Dendritic cell treated with granulocyte-macrophage colony-stimulating factor and Interleukin-4, amounts not matched to agents 40 ng/mL and 50 ng/mL, for 4 days (primary cell): ENCODE measurements at regions not wholly inside any gene's neighbourhood (a gene's known extent, or its start where the extent isn't known, plus 50 kb on each side); places are given as distances from the start of the nearest gene placed in this dataset.

Source experiments
- H3K27ac Mint-ChIP-seq: one replicate; pipeline ENCODE4 v1.8.0; 2022; ENCODE audit warnings: mild to moderate bottlenecking, mixed read lengths
- H3K27me3 Mint-ChIP-seq: one replicate; pipeline ENCODE4 v1.8.0; 2022; ENCODE audit warnings: mild to moderate bottlenecking, mixed read lengths
- H3K36me3 Mint-ChIP-seq: one replicate; pipeline ENCODE4 v1.8.0; 2022; ENCODE audit warnings: low read depth, mixed read lengths
- H3K4me1 Mint-ChIP-seq: one replicate; pipeline ENCODE4 v1.8.0; 2022; ENCODE audit warnings: low read depth, mixed read lengths
- H3K4me3 Mint-ChIP-seq: one replicate; pipeline ENCODE4 v1.8.0; 2022; ENCODE audit warnings: mild to moderate bottlenecking, moderate library complexity, mixed read lengths
- H3K9me3 Mint-ChIP-seq: one replicate; pipeline ENCODE4 v1.8.0; 2022; ENCODE audit warnings: mixed read lengths
- intact Hi-C: fragments of 100-400 bp; cut with micrococcal nuclease; formaldehyde crosslinking; loops from one replicate; pipeline ENCODE4 v1.15.0; 2022

GRCh38 chr4:177547985-177548384 lies 105.7 kb upstream of the AGA start:
- no peaks in the 10 kb centered on the region for H3K27me3 Mint-ChIP-seq
- no peak overlapping the region for H3K4me3 Mint-ChIP-seq
- no peaks in the 10 kb centered on the region for H3K9me3 Mint-ChIP-seq
- intact Hi-C loops = no loop called here
- no peaks in the 10 kb centered on the region for H3K36me3 Mint-ChIP-seq
- H3K4me1 Mint-ChIP-seq = no peaks in the 10 kb centered on the region
- H3K27ac Mint-ChIP-seq = no peak overlapping the region

GRCh38 chr4:177555007-177555574 lies 112.9 kb upstream of the AGA start:
- H3K27ac Mint-ChIP-seq = no peak overlapping the region
- H3K27me3 Mint-ChIP-seq = no peaks in the 10 kb centered on the region
- intact Hi-C loops = no loop called here
- no peaks in the 10 kb centered on the region for H3K4me1 Mint-ChIP-seq
- H3K36me3 Mint-ChIP-seq = no peaks in the 10 kb centered on the region
- no peak overlapping the region for H3K4me3 Mint-ChIP-seq
- no peaks in the 10 kb centered on the region for H3K9me3 Mint-ChIP-seq

- H3K4me1 Mint-ChIP-seq = no peaks in the 10 kb centered on the region
- H3K36me3 Mint-ChIP-seq = no peaks in the 10 kb centered on the region
- no peaks in the 10 kb centered on the region for H3K9me3 Mint-ChIP-seq
- H3K27ac Mint-ChIP-seq = no peak overlapping the region
- H3K27me3 Mint-ChIP-seq = no peaks in the 10 kb centered on the region
- intact Hi-C loops = no loop called here
- no peak overlapping the region for H3K4me3 Mint-ChIP-seq
Observed at GRCh38 chr4:177557416-177557815, 115.2 kb upstream of the AGA start.

GRCh38 chr4:177558995-177559394 lies 116.8 kb upstream of the AGA start:
- intact Hi-C loops = no loop called here
- no peak overlapping the region for H3K27ac Mint-ChIP-seq
- no peaks in the 10 kb centered on the region for H3K36me3 Mint-ChIP-seq
- H3K4me1 Mint-ChIP-seq = no peaks in the 10 kb centered on the region
- no peaks in the 10 kb centered on the region for H3K27me3 Mint-ChIP-seq
- H3K9me3 Mint-ChIP-seq = no peaks in the 10 kb centered on the region
- no peak overlapping the region for H3K4me3 Mint-ChIP-seq

- H3K27ac Mint-ChIP-seq = no peak overlapping the region
- H3K4me1 Mint-ChIP-seq = no peaks in the 10 kb centered on the region
- no peaks in the 10 kb centered on the region for H3K9me3 Mint-ChIP-seq
- H3K4me3 Mint-ChIP-seq = no peak overlapping the region
- no peaks in the 10 kb centered on the region for H3K36me3 Mint-ChIP-seq
- intact Hi-C loops = no loop called here
- no peaks in the 10 kb centered on the region for H3K27me3 Mint-ChIP-seq
Observed at GRCh38 chr4:177562163-177562562, 119.9 kb upstream of the AGA start.

GRCh38 chr4:177562859-177563258 lies 120.6 kb upstream of the AGA start:
- no peak overlapping the region for H3K4me3 Mint-ChIP-seq
- H3K4me1 Mint-ChIP-seq = no peaks in the 10 kb centered on the region
- no peaks in the 10 kb centered on the region for H3K36me3 Mint-ChIP-seq
- no peaks in the 10 kb centered on the region for H3K27me3 Mint-ChIP-seq
- intact Hi-C loops = no loop called here
- no peak overlapping the region for H3K27ac Mint-ChIP-seq
- no peaks in the 10 kb centered on the region for H3K9me3 Mint-ChIP-seq

GRCh38 chr4:177566691-177567090 lies 124.5 kb upstream of the AGA start:
- Mint-ChIP-seq H3K9me3 (no peaks in the 10 kb centered on the region), H3K4me3 (no peak overlapping the region), H3K36me3 (no peaks in the 10 kb centered on the region), H3K27me3 (no peaks in the 10 kb centered on the region), H3K4me1 (no peaks in the 10 kb centered on the region), H3K27ac (no peak overlapping the region)
- intact Hi-C loops = no loop called here

- Mint-ChIP-seq H3K27ac (no peak overlapping the region), H3K4me1 (no peaks in the 10 kb centered on the region), H3K9me3 (no peaks in the 10 kb centered on the region), H3K27me3 (no peaks in the 10 kb centered on the region), H3K36me3 (no peaks in the 10 kb centered on the region), H3K4me3 (no peak overlapping the region)
- intact Hi-C loops = no loop called here
Observed at GRCh38 chr4:177568931-177569330, 126.7 kb upstream of the AGA start.

GRCh38 chr4:177569434-177569833 lies 127.2 kb upstream of the AGA start:
- intact Hi-C loops = no loop called here
- Mint-ChIP-seq H3K4me3 (no peak overlapping the region), H3K27ac (no peak overlapping the region), H3K27me3 (no peaks in the 10 kb centered on the region), H3K36me3 (no peaks in the 10 kb centered on the region), H3K4me1 (no peaks in the 10 kb centered on the region), H3K9me3 (no peaks in the 10 kb centered on the region)

GRCh38 chr4:177573507-177573906 lies 131.3 kb upstream of the AGA start:
- H3K27me3 Mint-ChIP-seq = no peaks in the 10 kb centered on the region
- no peaks in the 10 kb centered on the region for H3K9me3 Mint-ChIP-seq
- H3K36me3 Mint-ChIP-seq = no peaks in the 10 kb centered on the region
- H3K27ac Mint-ChIP-seq = no peak overlapping the region
- intact Hi-C loops = no loop called here
- H3K4me3 Mint-ChIP-seq = no peak overlapping the region
- H3K4me1 Mint-ChIP-seq = no peaks in the 10 kb centered on the region

- Mint-ChIP-seq H3K36me3 (no peaks in the 10 kb centered on the region), H3K27ac (no peak overlapping the region), H3K4me3 (no peak overlapping the region), H3K9me3 (no peaks in the 10 kb centered on the region), H3K4me1 (no peaks in the 10 kb centered on the region), H3K27me3 (no peaks in the 10 kb centered on the region)
- intact Hi-C loops = no loop called here
Observed at GRCh38 chr4:177574446-177574845, 132.2 kb upstream of the AGA start.

GRCh38 chr4:177579649-177580048 lies 137.4 kb upstream of the AGA start:
- intact Hi-C loops = no loop called here
- no peaks in the 10 kb centered on the region for H3K36me3 Mint-ChIP-seq
- no peaks in the 10 kb centered on the region for H3K9me3 Mint-ChIP-seq
- H3K27me3 Mint-ChIP-seq = no peaks in the 10 kb centered on the region
- no peak overlapping the region for H3K4me3 Mint-ChIP-seq
- no peak overlapping the region for H3K27ac Mint-ChIP-seq
- H3K4me1 Mint-ChIP-seq = no peaks in the 10 kb centered on the region

GRCh38 chr4:177582992-177583391 lies 140.8 kb upstream of the AGA start:
- Mint-ChIP-seq H3K4me1 (no peaks in the 10 kb centered on the region), H3K36me3 (no peaks in the 10 kb centered on the region), H3K9me3 (no peaks in the 10 kb centered on the region), H3K27me3 (no peaks in the 10 kb centered on the region), H3K27ac (no peak overlapping the region), H3K4me3 (no peak overlapping the region)
- intact Hi-C loops = no loop called here

GRCh38 chr4:177587989-177588388 lies 145.8 kb upstream of the AGA start:
- intact Hi-C loops = no loop called here
- H3K4me1 Mint-ChIP-seq = no peaks in the 10 kb centered on the region

GRCh38 chr4:177595386-177595785 lies 153.1 kb upstream of the AGA start:
- intact Hi-C loops = no loop called here
- Mint-ChIP-seq H3K36me3 (no peaks in the 10 kb centered on the region), H3K9me3 (peaks cover 12% of the 10 kb centered on the region), H3K27ac (no peak overlapping the region), H3K4me1 (no peaks in the 10 kb centered on the region), H3K27me3 (no peaks in the 10 kb centered on the region), H3K4me3 (no peak overlapping the region)

More at GRCh38 chr4:177587989-177588388, 145.8 kb upstream of the AGA start:
- Mint-ChIP-seq H3K4me3 (no peak overlapping the region), H3K36me3 (no peaks in the 10 kb centered on the region), H3K27ac (no peak overlapping the region), H3K27me3 (no peaks in the 10 kb centered on the region), H3K9me3 (no peaks in the 10 kb centered on the region)
